Prostate gland (tissue), 2 donors: ENCODE measurements at regions not wholly inside any gene's neighbourhood (a gene's known extent, or its start where the extent isn't known, plus 50 kb on each side); places are given as distances from the start of the nearest gene placed in this dataset.

Source experiments
- DNase-seq: peaks from one replicate; pipeline ENCODE4 v3.0.0-alpha.2; 2019; ENCODE audit warnings: low spot score
- H3K27ac ChIP-seq, 2 donors: fragments of 200-600 bp; sonication (generic); 2 replicates each; pipeline ENCODE4 v1.5.1; 2017 to 2019
- H3K27me3 ChIP-seq: fragments of 200-600 bp; sonication (generic); replicated peaks from 2 replicates; pipeline ENCODE4 v1.5.1; 2019; ENCODE audit not compliant: insufficient read depth
- H3K36me3 ChIP-seq, 2 donors: fragments of 200-600 bp; sonication (generic); 1 replicate in 1 of 2; 2 replicates in 1 of 2; pipeline versions ENCODE4 v1.5.1 to v1.8.1; 2017 to 2019
- H3K4me1 ChIP-seq: fragments of 200-600 bp; sonication (generic); replicated peaks from 2 replicates; pipeline ENCODE4 v1.5.1; 2019
- H3K4me3 ChIP-seq, 2 donors: fragments of 200-600 bp; sonication (generic); 2 replicates each; pipeline ENCODE4 v1.5.1; 2017 to 2019
- H3K9me3 ChIP-seq: fragments of 200-600 bp; sonication (generic); 2 replicates; pipeline ENCODE4 v1.5.1; 2017
- POLR2A ChIP-seq: fragments of 450-650 bp; IDR thresholded peaks from one replicate; pipeline ENCODE4 v1.6.1; 2016; ENCODE audit warnings: antibody characterized with exemption, mild to moderate bottlenecking
- POLR2AphosphoS5 ChIP-seq: sonication (generic); formaldehyde crosslinking; IDR thresholded peaks from one replicate; pipeline ENCODE4 v1.6.1; 2017; ENCODE audit warnings: antibody characterized with exemption
- WGBS: methylation state at CpG from one replicate; pipeline ENCODE4 v1.1.5; 2018; 5-methylcytosine and 5-hydroxymethylcytosine counted together
- intact Hi-C: fragments of 100-400 bp; cut with DNase I; formaldehyde crosslinking; loops from one replicate; pipeline ENCODE4 v1.14.2; 2022
- TF ChIP-seq, protein P1 (sequence below), 4 experiments: fragments of 200-600 bp in 2 of 4; fragments of 450-650 bp in 2 of 4; sonication (generic) in 2 of 4; IDR thresholded peaks; 1 replicate in 3 of 4; 2 replicates in 1 of 4; pipeline ENCODE4 v1.5.1; 2016 to 2019; ENCODE audit warnings: antibody characterized with exemption in 4 of 4, mild to moderate bottlenecking in 2 of 4, moderate library complexity in 2 of 4

DNA sequence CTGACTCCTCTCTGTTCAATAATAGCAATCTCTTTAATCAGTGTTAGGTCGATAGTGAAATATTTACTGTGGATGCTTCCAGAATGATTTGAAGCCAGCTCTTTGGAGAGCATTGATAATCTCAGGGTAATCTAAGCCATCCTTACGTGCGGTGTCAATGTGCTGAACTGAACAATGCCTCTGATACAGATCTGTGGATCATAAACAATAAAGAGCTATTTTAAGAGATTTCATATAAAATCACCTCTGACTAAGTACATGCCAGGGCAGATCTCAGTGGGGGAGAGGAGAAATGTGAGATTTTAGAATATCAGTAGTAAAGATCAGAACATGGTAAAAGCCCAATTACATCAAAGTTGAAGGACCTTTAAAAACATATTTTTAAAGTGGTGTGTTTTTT, 319.3 kb upstream of the GBE1 start:
- intact Hi-C loops: no loop called here
- Histone ChIP-seq H3K27me3 (no peaks in the 10 kb centered on the region), H3K27ac (no peak overlapping the region), H3K36me3 (no peaks in the 10 kb centered on the region), H3K9me3 (no peaks in the 10 kb centered on the region), H3K4me3 (no peak overlapping the region), H3K4me1 (no peaks in the 10 kb centered on the region)
- 14% methylated on average over 3 of the region's 3 CpGs for WGBS
- no peak for TF ChIP-seq POLR2AphosphoS5
- DNase-seq: no peak

DNA sequence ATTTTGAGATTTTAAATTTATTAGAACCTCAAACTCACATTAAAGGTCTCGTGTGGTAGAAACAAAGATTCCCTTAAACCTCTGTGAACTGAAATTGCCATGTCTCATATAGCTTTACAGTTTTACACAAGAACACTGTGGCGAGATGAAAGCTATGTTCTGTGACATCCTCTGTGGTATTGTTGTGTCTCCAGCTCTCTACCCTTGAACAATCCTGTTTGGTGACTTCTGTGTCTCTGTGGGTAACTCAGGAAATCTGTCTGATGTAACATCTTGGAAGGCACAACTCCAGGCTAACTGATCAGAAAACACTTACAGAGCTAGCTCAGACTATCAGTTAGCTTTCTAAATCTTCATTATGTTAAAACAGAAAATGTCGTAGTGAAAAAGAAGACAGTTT, 318.8 kb upstream of the GBE1 start:
- intact Hi-C loops: no loop called here
- Histone ChIP-seq H3K27me3 (no peaks in the 10 kb centered on the region), H3K27ac (no peak overlapping the region), H3K4me3 (no peak overlapping the region), H3K4me1 (no peaks in the 10 kb centered on the region), H3K9me3 (no peaks in the 10 kb centered on the region), H3K36me3 (no peaks in the 10 kb centered on the region)
- DNase-seq: no peak
- TF ChIP-seq POLR2A: no peak
- TF ChIP-seq POLR2AphosphoS5: no peak
- TF ChIP-seq, protein P1, sequence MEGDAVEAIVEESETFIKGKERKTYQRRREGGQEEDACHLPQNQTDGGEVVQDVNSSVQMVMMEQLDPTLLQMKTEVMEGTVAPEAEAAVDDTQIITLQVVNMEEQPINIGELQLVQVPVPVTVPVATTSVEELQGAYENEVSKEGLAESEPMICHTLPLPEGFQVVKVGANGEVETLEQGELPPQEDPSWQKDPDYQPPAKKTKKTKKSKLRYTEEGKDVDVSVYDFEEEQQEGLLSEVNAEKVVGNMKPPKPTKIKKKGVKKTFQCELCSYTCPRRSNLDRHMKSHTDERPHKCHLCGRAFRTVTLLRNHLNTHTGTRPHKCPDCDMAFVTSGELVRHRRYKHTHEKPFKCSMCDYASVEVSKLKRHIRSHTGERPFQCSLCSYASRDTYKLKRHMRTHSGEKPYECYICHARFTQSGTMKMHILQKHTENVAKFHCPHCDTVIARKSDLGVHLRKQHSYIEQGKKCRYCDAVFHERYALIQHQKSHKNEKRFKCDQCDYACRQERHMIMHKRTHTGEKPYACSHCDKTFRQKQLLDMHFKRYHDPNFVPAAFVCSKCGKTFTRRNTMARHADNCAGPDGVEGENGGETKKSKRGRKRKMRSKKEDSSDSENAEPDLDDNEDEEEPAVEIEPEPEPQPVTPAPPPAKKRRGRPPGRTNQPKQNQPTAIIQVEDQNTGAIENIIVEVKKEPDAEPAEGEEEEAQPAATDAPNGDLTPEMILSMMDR (IDR thresholded peaks at IDR 0.05): no peak
- 34% methylated on average over 3 of the region's 3 CpGs for WGBS

DNA sequence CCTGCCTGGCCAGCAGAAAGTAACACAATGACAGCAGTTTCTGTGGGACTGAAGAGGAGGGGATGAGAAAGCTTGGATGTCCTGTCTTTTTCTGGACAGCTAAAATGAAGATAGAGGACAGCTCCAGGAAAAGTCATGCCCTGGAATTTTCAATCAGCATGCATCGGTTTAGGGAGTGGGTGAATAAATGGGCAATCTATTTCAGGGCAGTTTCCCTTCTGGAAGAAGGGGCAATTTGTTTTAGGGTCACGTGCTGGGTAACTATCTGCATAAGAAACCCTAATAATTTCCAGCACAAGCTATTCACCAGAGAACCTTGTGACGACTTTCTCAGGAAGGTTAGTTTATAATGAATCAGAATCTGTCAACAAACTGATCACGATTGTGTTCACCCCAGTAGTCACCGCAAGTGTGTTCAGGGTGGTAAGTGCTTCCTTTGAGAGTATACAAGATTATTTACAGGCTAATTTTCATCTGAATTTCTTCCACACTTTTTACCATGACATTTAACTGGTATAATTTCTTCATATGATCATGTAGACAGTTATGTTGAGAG, 318.0 kb upstream of the GBE1 start:
- 78% methylated on average over 5 of the region's 5 CpGs for WGBS
- no peak for TF ChIP-seq POLR2AphosphoS5
- TF ChIP-seq, protein P1 (IDR thresholded peaks at IDR 0.05): no peak
- TF ChIP-seq POLR2A: no peak
- no peaks in the 10 kb centered on the region for H3K4me1 ChIP-seq
- no peaks in the 10 kb centered on the region for H3K27me3 ChIP-seq
- H3K4me3 ChIP-seq: no peak overlapping the region
- DNase-seq: no peak
- no peaks in the 10 kb centered on the region for H3K36me3 ChIP-seq
- no peaks in the 10 kb centered on the region for H3K9me3 ChIP-seq
- H3K27ac ChIP-seq: no peak overlapping the region
- intact Hi-C loops: no loop called here

DNA sequence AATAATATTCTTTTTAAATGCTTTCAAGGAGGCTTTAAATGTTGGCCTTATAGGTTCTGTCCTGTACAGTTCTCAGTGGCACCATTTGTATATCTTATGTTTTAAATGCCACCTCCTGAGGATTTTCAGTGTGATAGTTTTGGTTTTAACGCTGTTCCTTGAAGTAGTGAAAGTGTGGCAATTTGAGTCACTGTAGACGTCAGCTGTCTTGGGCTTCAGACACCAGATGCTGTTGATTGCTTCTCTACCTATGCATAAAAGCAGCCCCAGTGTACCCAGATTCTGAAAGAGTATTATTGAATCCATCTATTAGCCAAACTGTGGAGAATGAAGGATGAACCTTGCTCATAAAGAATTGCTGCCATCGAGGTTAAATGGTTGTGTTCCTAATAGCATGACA, 316.8 kb upstream of the GBE1 start:
- WGBS: 57% methylated on average over 3 of the region's 3 CpGs
- Histone ChIP-seq H3K27me3 (no peaks in the 10 kb centered on the region), H3K9me3 (no peaks in the 10 kb centered on the region), H3K36me3 (no peaks in the 10 kb centered on the region), H3K27ac (no peak overlapping the region), H3K4me1 (no peaks in the 10 kb centered on the region), H3K4me3 (no peak overlapping the region)
- no peak for DNase-seq
- TF ChIP-seq POLR2AphosphoS5 (no peak), POLR2A (no peak)
- TF ChIP-seq, protein P1 (IDR thresholded peaks at IDR 0.05): no peak
- intact Hi-C loops: no loop called here

DNA sequence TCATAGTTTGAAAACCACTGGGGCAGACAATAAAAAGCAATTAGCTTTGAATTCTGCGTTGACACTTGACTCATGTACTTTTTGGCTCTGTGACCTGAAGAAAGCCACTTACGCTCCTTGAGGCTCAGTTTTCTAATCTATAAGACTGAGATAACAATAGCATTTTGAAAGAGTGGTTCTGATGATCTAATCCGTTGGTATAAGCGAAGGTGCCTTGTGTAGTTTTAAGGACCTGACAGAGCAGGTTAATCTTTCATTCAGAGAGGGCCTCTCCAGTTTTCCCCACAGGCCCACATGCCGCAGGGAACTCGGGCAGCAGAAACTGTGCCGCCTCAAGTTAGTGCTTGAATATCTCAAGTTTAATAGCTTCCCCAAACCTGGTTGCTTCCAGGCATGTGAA, 306.0 kb upstream of the GBE1 start:
- H3K36me3 ChIP-seq: no peaks in the 10 kb centered on the region
- no peak overlapping the region for H3K27ac ChIP-seq
- intact Hi-C loops: no loop called here
- WGBS: 66% methylated on average over 7 of the region's 7 CpGs
- TF ChIP-seq POLR2AphosphoS5: no peak
- TF ChIP-seq POLR2A: no peak
- TF ChIP-seq, protein P1 (IDR thresholded peaks at IDR 0.05): no peak
- no peaks in the 10 kb centered on the region for H3K4me1 ChIP-seq
- no peak for DNase-seq
- no peaks in the 10 kb centered on the region for H3K9me3 ChIP-seq
- no peak overlapping the region for H3K4me3 ChIP-seq
- H3K27me3 ChIP-seq: no peaks in the 10 kb centered on the region
